ENCODE measurements at regions not wholly inside any gene's neighbourhood (a gene's known extent, or its start where the extent isn't known, plus 50 kb on each side); places are given as distances from the start of the nearest gene placed in this dataset.

GRCh38 chr21:31566064-31566463 is 93.4 kb upstream of the SOD1 start:
- no peak for TF ChIP-seq POLR2AphosphoS5 (IDR thresholded peaks at IDR 0.05; ENCODE audit: low read depth, low read length)
- no peak for TF ChIP-seq TAF1 (IDR thresholded peaks at IDR 0.05; ENCODE audit: borderline replicate concordance, insufficient read depth, low read length)
- no peak for TF ChIP-seq FOXP2 (optimal IDR thresholded peaks at IDR 0.05; ENCODE audit: borderline replicate concordance, extremely low read depth, extremely low read length, insufficient read depth)
- no peak for TF ChIP-seq SIN3A (IDR thresholded peaks at IDR 0.05; ENCODE audit: borderline replicate concordance, insufficient read depth, low read length)
- TF ChIP-seq REST (IDR thresholded peaks at IDR 0.05; ENCODE audit: insufficient read depth in 1 of 2, low read depth in 2 of 2, low read length in 2 of 2) = no peak

DNA sequence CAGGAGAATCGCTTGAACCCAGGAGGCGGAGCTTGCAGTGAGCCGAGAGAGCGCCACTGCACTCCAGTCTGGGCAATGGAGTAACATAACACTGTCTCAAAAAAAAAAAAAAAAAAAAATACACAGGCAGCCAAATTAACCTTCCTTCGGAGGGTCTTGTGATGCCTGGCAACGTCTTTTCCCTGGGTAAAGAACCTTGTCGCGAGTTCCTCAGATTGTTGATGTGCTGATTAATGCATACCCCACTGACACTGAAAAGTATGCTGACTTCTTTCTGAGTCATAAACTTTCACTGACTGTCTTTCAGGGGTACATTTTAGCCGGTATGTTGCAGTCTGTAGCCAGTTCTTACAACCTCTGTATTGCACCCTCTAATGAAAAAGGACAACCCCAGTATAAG is 95.1 kb upstream of the SOD1 start:
- no peak for TF ChIP-seq SIN3A (IDR thresholded peaks at IDR 0.05; ENCODE audit: borderline replicate concordance, insufficient read depth, low read length)
- TF ChIP-seq POLR2AphosphoS5 (IDR thresholded peaks at IDR 0.05; ENCODE audit: low read depth, low read length) = no peak
- no peak for TF ChIP-seq REST (IDR thresholded peaks at IDR 0.05; ENCODE audit: insufficient read depth in 1 of 2, low read depth in 2 of 2, low read length in 2 of 2)
- no peak for TF ChIP-seq TAF1 (IDR thresholded peaks at IDR 0.05; ENCODE audit: borderline replicate concordance, insufficient read depth, low read length)
- TF ChIP-seq FOXP2 (optimal IDR thresholded peaks at IDR 0.05; ENCODE audit: borderline replicate concordance, extremely low read depth, extremely low read length, insufficient read depth) = no peak

DNA sequence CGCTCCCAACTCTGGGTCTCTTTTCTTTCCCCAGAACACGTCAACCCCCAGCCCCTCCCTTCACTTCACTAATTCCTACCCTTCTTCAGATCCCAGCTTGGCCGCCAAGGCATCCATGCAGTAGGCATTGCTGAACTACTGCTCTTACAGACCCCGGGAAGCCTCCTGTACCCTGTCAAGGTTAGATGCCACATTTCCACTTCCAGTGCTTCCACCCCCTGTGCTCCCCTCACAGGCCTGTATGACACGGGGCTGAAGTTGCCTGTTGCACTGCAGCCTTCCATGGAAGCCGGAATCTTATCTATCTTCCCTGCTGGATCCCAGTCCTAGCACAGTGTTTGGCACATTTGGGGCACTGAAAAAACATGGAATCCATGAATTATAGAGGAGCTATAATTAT is 99.0 kb upstream of the SOD1 start:
- TF ChIP-seq REST (IDR thresholded peaks at IDR 0.05; ENCODE audit: insufficient read depth in 1 of 2, low read depth in 2 of 2, low read length in 2 of 2) (no peak), TAF1 (IDR thresholded peaks at IDR 0.05; ENCODE audit: borderline replicate concordance, insufficient read depth, low read length) (no peak), POLR2AphosphoS5 (IDR thresholded peaks at IDR 0.05; ENCODE audit: low read depth, low read length) (no peak), FOXP2 (optimal IDR thresholded peaks at IDR 0.05; ENCODE audit: borderline replicate concordance, extremely low read depth, extremely low read length, insufficient read depth) (no peak), SIN3A (IDR thresholded peaks at IDR 0.05; ENCODE audit: borderline replicate concordance, insufficient read depth, low read length) (no peak)

DNA sequence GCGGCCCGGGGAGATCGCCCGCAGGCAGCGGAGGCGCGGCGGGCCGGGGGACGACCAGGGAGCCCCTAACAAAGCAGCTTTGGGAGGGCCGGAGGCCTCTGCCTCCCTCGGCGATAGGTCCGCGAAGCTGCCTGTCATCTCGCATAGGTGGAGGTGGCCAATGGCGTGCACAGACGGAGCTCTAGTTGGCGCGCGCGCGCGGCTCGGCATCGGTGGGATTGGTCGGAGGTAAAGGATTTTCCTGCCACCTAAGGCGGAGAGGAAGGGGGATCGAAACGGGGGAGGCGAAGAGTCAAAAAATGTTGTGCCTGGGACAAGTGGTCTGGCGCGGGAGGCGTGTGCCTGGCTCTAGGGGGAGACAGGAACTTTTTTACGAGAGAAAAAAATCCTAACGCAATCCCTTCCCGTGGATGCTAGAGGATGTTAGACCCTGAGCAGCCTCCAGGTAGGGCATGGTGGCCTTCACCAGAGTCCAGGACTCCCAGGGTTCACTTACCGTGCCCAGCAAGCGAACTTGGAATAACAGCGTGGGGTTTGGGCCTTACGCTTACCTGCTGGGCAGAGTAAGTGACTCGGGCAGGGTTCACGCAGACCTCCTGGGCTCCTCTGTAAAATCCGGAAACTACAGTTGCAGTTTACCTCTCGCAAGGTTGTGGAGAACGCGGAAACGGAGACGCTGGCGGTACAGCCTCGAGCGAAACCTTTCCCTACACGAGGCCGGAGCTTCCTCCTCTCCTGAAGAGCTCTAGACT is 99.9 kb upstream of the SOD1 start:
- no peak for TF ChIP-seq SIN3A (IDR thresholded peaks at IDR 0.05; ENCODE audit: borderline replicate concordance, insufficient read depth, low read length)
- TF ChIP-seq FOXP2 (optimal IDR thresholded peaks at IDR 0.05; ENCODE audit: borderline replicate concordance, extremely low read depth, extremely low read length, insufficient read depth) = no peak
- TF ChIP-seq TAF1 (IDR thresholded peaks at IDR 0.05; ENCODE audit: borderline replicate concordance, insufficient read depth, low read length) = no peak
- TF ChIP-seq REST (IDR thresholded peaks at IDR 0.05; ENCODE audit: insufficient read depth in 1 of 2, low read depth in 2 of 2, low read length in 2 of 2) = no peak

Measured in PFSK-1 (cell line).